ENCODE measurements at regions not wholly inside any gene's neighbourhood (a gene's known extent, or its start where the extent isn't known, plus 50 kb on each side); places are given as distances from the start of the nearest gene placed in this dataset.

DNA sequence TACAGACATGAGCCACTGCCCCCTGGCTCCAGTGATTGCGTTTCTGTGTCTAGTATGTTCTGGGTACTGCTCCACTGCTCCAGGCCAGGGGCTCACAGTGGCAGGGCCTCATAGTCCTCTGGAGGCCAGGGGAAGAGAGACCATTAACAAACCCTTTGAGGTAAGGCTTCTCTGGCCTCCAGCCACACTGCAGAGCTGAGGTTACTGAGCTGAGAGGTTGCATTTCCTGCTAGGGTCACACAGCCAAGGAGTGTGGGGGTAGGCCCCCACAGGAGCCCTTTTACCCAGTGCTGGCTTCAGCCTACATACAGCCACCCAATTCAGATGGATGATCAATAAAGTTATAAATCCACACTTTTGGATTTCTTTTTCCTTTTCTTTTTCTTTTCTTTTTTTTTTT is 50.4 kb upstream of the DLX4 start:
- CTCF ChIA-PET = no interaction called here
- no peaks in the 10 kb centered on the region for H3K9me3 Mint-ChIP-seq
- DNase-seq = no peak
- H3K27ac Mint-ChIP-seq = no peak overlapping the region
- TF ChIP-seq, protein P1, sequence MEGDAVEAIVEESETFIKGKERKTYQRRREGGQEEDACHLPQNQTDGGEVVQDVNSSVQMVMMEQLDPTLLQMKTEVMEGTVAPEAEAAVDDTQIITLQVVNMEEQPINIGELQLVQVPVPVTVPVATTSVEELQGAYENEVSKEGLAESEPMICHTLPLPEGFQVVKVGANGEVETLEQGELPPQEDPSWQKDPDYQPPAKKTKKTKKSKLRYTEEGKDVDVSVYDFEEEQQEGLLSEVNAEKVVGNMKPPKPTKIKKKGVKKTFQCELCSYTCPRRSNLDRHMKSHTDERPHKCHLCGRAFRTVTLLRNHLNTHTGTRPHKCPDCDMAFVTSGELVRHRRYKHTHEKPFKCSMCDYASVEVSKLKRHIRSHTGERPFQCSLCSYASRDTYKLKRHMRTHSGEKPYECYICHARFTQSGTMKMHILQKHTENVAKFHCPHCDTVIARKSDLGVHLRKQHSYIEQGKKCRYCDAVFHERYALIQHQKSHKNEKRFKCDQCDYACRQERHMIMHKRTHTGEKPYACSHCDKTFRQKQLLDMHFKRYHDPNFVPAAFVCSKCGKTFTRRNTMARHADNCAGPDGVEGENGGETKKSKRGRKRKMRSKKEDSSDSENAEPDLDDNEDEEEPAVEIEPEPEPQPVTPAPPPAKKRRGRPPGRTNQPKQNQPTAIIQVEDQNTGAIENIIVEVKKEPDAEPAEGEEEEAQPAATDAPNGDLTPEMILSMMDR (IDR thresholded peaks at IDR 0.05) = no peak
- ATAC-seq = no peak
- no peak overlapping the region for H3K4me3 Mint-ChIP-seq
- no peaks in the 10 kb centered on the region for H3K36me3 Mint-ChIP-seq (ENCODE audit: low read depth)
- intact Hi-C loops (cut with micrococcal nuclease) = no loop called here
- H3K27me3 Mint-ChIP-seq = peaks cover 15% of the 10 kb centered on the region
- H3K4me1 Mint-ChIP-seq (ENCODE audit: low read depth) = no peaks in the 10 kb centered on the region
- POLR2A ChIA-PET = no interaction called here
